Ishikawa (cell line): ENCODE measurements at regions not wholly inside any gene's neighbourhood (a gene's known extent, or its start where the extent isn't known, plus 50 kb on each side); places are given as distances from the start of the nearest gene placed in this dataset.

Experiments used
- CEBPB ChIP-seq: IDR thresholded peaks from 2 replicates; pipeline ENCODE4 v1.6.1; 2012
- CREB1 ChIP-seq: IDR thresholded peaks from 2 replicates; pipeline ENCODE4 v1.6.1; 2012; ENCODE audit warnings: low read depth
- EGR1 ChIP-seq: IDR thresholded peaks from 2 replicates; pipeline ENCODE4 v1.6.1; 2012
- EP300 ChIP-seq: IDR thresholded peaks from 2 replicates; pipeline ENCODE4 v1.6.1; 2012; ENCODE audit warnings: borderline replicate concordance
- FOXM1 ChIP-seq: IDR thresholded peaks from 2 replicates; pipeline ENCODE4 v1.6.1; 2012; ENCODE audit warnings: low read depth, borderline replicate concordance
- NFIC ChIP-seq: IDR thresholded peaks from 2 replicates; pipeline ENCODE4 v1.6.1; 2012
- RAD21 ChIP-seq: IDR thresholded peaks from 2 replicates; pipeline ENCODE4 v1.6.1; 2012; ENCODE audit warnings: low read depth
- TAF1 ChIP-seq: IDR thresholded peaks from 2 replicates; pipeline ENCODE4 v1.6.1; 2012; ENCODE audit warnings: low read depth, mild to moderate bottlenecking
- TCF12 ChIP-seq: IDR thresholded peaks from 2 replicates; pipeline ENCODE4 v1.6.1; 2012; ENCODE audit warnings: low read depth
- TEAD4 ChIP-seq: IDR thresholded peaks from 2 replicates; pipeline ENCODE4 v1.6.1; 2012
- YY1 ChIP-seq: IDR thresholded peaks from 2 replicates; pipeline ENCODE4 v1.6.1; 2012; ENCODE audit warnings: low read depth
- ZBTB7A ChIP-seq: IDR thresholded peaks from 2 replicates; pipeline ENCODE4 v1.6.1; 2012; ENCODE audit warnings: low read depth
- TF ChIP-seq, protein P1 (sequence below): IDR thresholded peaks from 2 replicates; pipeline ENCODE4 v1.6.1; 2012
- TF ChIP-seq, protein P2 (sequence below): IDR thresholded peaks from 2 replicates; pipeline ENCODE4 v1.6.1; 2012; ENCODE audit warnings: low read depth, mild to moderate bottlenecking
- TF ChIP-seq, protein P3 (sequence below): IDR thresholded peaks from 2 replicates; pipeline ENCODE4 v1.6.1; 2012

DNA sequence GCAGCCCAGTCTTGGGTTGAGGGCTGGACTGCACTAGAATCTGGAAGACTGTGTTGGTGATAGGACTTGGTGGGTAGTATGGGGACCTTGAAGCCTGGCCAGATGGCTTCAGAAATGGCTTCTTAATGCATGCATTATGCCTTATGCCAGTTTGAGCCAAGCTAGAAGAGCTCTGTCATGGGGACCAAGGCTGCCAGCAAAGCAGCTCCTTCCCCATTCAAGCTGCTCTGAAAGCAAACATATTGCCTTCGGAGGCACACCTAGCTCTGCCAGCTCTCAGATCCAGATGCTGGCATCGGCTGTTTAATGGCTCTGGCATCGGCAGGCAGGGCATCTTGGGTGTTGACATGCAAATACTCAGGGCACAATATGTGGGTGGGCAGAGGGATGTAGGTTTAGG lies 59.0 kb upstream of the IGFBP5 start:
- TF ChIP-seq TEAD4 = no peak

DNA sequence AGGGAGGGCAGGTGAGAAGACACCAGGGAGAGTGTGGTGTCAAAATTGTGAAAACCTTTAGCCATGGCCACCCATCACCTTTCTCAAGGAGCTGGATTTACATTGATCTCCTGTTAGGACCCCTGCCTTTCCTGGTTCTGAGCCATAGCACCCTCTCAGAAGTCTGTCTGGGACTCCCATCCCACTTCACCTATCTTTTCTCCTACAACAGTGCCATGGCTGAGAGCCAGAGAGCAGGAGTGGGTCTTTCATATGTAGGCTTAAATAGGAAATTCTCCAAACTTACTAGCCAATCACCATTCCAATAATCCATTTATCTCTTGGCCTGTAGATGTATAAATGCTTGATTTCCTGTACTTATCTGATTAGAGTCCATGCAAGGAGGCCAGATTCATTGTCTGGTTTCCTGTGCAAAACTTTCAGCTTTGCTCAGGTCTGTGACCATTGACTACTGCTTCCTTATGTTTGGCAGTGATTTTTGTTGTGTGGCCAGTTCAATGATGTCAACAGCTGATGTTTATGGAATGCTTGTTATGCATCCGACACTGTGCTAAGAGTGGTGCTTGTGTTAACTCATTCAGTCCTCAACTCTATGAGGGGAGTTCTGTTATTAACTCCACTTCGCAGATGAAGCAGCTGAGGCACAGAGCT lies 57.6 kb upstream of the IGFBP5 start:
- TF ChIP-seq NFIC (no peak), TEAD4 (no peak), RAD21 (no peak), CEBPB (no peak), CREB1 (no peak), EGR1 (no peak), FOXM1 (no peak), YY1 (no peak), EP300 (no peak), ZBTB7A (no peak), TCF12 (no peak), TAF1 (no peak)
- TF ChIP-seq, protein P1, sequence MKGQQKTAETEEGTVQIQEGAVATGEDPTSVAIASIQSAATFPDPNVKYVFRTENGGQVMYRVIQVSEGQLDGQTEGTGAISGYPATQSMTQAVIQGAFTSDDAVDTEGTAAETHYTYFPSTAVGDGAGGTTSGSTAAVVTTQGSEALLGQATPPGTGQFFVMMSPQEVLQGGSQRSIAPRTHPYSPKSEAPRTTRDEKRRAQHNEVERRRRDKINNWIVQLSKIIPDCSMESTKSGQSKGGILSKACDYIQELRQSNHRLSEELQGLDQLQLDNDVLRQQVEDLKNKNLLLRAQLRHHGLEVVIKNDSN = no peak
- TF ChIP-seq, protein P2, sequence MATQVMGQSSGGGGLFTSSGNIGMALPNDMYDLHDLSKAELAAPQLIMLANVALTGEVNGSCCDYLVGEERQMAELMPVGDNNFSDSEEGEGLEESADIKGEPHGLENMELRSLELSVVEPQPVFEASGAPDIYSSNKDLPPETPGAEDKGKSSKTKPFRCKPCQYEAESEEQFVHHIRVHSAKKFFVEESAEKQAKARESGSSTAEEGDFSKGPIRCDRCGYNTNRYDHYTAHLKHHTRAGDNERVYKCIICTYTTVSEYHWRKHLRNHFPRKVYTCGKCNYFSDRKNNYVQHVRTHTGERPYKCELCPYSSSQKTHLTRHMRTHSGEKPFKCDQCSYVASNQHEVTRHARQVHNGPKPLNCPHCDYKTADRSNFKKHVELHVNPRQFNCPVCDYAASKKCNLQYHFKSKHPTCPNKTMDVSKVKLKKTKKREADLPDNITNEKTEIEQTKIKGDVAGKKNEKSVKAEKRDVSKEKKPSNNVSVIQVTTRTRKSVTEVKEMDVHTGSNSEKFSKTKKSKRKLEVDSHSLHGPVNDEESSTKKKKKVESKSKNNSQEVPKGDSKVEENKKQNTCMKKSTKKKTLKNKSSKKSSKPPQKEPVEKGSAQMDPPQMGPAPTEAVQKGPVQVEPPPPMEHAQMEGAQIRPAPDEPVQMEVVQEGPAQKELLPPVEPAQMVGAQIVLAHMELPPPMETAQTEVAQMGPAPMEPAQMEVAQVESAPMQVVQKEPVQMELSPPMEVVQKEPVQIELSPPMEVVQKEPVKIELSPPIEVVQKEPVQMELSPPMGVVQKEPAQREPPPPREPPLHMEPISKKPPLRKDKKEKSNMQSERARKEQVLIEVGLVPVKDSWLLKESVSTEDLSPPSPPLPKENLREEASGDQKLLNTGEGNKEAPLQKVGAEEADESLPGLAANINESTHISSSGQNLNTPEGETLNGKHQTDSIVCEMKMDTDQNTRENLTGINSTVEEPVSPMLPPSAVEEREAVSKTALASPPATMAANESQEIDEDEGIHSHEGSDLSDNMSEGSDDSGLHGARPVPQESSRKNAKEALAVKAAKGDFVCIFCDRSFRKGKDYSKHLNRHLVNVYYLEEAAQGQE = no peak
- TF ChIP-seq, protein P3, sequence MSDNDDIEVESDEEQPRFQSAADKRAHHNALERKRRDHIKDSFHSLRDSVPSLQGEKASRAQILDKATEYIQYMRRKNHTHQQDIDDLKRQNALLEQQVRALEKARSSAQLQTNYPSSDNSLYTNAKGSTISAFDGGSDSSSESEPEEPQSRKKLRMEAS = no peak

DNA sequence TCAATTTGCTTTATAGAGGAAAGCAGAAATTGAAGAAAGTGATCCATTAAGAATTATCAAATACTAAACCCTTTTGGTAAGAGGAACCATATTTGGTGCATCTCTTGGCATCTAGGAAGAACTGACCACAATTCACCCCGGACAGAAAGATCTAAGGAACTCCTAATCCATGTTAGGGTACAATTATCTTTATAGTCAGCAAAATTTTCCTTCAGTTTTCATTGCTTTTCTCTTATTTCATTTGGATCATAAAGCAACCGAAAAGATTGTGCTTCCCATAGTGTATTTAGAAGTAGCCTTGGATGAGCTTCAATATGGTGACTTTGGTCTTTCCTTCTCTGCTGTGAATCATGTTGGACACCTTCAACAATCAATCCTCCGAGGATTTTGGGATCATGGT lies 50.1 kb upstream of the IGFBP5 start:
- TF ChIP-seq CREB1 (no peak), YY1 (no peak), EGR1 (no peak), FOXM1 (no peak), CEBPB (no peak), RAD21 (no peak), TCF12 (no peak), EP300 (no peak), NFIC (no peak), ZBTB7A (no peak), TEAD4 (no peak), TAF1 (no peak)
- TF ChIP-seq, protein P3 = no peak
- TF ChIP-seq, protein P1 = no peak
- TF ChIP-seq, protein P2 = no peak
